Fibroblast of villous mesenchyme (primary cell): ENCODE measurements at regions not wholly inside any gene's neighbourhood (a gene's known extent, or its start where the extent isn't known, plus 50 kb on each side); places are given as distances from the start of the nearest gene placed in this dataset.
"Not testable (repeated sequence)": the region's sequence is repeated elsewhere in the genome, so short reads cannot be mapped to it uniquely, and the experiment has no call there.

Source experiments
- DNase-seq: peaks from one replicate; pipeline ENCODE4 v3.0.0-alpha.2; 2010; ENCODE audit warnings: low read depth
- H3K4me3 ChIP-seq: 2 replicates; pipeline ENCODE4 v1.5.1; 2011; ENCODE audit warnings: low read depth, mild to moderate bottlenecking, low read length
- CTCF ChIP-seq: IDR thresholded peaks from 2 replicates; pipeline ENCODE4 v1.5.1; 2012; ENCODE audit warnings: low read depth, mild to moderate bottlenecking, low read length; ENCODE audit not compliant: insufficient read depth

DNA sequence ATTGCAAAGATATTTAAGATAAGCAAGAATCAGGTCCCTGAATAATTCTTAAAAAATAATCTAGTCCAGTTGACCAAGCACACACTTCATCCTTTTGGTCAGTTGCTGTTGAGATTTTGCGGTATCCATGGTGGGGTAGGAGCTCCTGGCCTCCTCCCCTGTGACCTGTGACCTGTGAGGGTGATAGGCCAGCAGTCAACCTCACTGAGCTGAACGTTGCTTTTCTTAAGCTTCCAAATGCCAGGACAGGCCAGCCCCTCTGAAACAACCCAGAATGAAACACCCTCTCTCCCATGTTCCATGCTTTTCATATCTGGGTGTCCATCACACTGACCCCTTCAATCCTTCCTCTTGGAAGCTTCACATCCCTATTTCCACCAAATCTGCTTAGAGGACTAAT is 164.9 kb downstream of the THBS2 start:
- no peak overlapping the region for H3K4me3 ChIP-seq
- DNase-seq: no peak
- TF ChIP-seq CTCF: no peak

DNA sequence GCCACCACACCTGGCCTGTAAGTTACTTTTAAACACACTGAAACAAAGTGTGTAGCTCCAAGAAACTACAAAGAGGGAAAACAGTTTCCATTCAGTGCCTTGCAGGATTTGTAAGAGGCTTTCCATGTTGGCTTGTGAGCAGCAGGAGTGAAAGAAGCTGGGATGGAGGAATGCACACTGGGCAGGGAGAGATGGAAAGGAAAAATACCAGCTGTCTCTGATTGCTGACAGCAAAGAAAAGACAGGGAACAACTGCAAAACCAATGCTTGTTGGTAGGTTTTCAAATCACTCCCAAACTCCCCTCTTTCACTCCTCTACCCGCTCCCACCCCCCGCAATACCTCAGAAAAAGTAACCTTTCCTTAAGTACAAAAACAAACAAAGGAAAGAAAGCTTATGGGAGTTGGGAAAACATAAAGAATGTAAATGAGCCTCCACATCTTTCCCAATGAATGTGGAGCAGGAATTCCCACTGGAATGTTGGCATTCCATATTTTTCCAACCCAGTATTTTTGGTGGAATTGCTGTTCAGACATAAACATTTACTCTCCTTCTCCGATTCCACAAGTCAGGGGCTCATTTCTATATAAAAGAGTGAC is 166.1 kb downstream of the THBS2 start:
- TF ChIP-seq CTCF: no peak
- no peak overlapping the region for H3K4me3 ChIP-seq
- peak; percentile 34 for DNase-seq

DNA sequence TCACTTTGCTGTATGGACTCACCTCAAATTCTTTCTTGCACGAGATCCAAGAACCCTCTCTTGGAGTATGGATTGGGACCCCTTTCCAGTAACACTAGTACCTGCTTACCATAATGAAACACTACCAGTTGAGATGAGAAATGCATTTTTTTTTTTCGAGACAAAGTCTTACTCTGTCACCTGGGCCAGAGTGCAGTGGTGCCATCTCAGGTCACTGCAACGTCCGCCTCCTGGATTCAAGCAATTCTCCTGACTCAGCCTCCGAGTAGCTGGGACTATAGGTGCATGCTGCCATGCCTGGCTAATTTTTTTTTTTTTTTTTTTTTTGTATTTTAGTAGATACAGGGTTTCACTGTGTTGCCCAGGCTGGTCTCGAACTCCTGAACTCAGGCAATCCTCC is 167.0 kb downstream of the THBS2 start:
- DNase-seq, H3K4me3 ChIP-seq: not testable (repeated sequence)

GRCh38 chr6:169086020-169086419 is 167.6 kb downstream of the THBS2 start:
- H3K4me3 ChIP-seq: no peak overlapping the region
- DNase-seq: no peak
- no peak for TF ChIP-seq CTCF

DNA sequence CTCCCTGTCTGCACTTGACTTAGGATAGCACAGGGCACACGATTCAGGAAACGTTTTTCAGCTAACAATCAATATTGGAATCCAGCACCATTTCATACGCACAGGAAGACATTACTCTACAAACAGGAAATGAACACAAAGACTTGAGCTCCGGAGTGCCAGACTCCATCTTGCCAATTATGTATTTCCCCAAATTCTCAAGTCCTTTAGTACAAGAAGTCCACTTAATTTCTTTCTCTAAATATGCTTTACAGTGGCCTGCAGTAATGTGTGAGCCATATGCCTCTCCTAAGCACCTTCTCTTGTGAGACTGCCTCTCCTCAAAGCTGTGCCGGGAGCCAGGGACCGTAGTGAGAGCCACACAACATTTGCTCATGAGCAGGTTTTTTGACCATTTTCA is 168.2 kb downstream of the THBS2 start:
- H3K4me3 ChIP-seq: no peak overlapping the region
- no peak for DNase-seq
- TF ChIP-seq CTCF: no peak

DNA sequence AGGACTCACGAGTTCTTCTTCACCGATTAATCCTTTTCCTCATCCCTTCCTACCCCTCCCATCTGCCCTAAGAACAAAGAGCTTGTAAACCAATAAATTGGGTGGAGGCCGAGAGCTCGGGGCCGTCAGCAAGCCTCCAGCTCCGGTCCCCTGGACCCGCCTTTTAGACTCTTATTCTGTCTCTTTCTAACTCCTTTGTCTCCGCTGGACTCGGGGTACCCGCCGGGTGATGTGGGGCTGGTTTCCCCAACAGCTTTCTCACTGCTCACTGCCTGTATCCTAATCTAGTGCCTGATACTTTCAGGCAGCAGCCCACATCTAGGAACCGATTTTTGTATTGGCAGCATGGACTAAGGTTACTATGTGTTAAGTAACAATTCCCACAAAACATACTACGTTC is 169.1 kb downstream of the THBS2 start:
- H3K4me3 ChIP-seq, DNase-seq: not testable (repeated sequence)

- TF ChIP-seq CTCF: no peak
- no peak overlapping the region for H3K4me3 ChIP-seq
- DNase-seq: no peak
Observed at GRCh38 chr6:169084067-169084466, 169.6 kb downstream of the THBS2 start.

DNA sequence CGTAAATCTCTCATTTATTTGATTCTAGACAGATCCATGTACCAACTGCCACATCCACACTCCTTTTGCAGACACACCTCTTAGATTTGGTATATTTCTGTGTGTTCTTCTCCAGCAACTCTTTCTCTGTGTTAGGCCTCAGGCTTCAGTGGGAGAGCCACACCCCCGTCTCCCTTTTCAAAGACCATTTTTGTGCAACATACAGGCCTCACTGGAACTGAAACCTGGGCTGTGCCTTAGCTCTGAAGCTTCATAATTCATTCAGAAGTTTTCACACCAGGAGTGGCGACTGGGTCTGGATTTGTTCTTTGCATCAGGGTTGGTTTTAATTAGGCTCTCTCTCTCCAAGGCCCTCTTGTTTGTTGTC is 170.2 kb downstream of the THBS2 start:
- no peak for TF ChIP-seq CTCF
- no peak overlapping the region for H3K4me3 ChIP-seq
- DNase-seq: no peak
